Osteocyte (in vitro differentiated cells): ENCODE measurements at regions not wholly inside any gene's neighbourhood (a gene's known extent, or its start where the extent isn't known, plus 50 kb on each side); places are given as distances from the start of the nearest gene placed in this dataset.

Source experiments
- DNase-seq: peaks from one replicate; pipeline ENCODE4 v3.0.0; 2021; ENCODE audit warnings: mixed read lengths; ENCODE audit not compliant: unreplicated experiment; ENCODE audit errors: extremely low spot score
- H3K27ac Mint-ChIP-seq: one replicate; pipeline ENCODE4 v1.8.0; 2021; ENCODE audit warnings: mild to moderate bottlenecking, mixed read lengths; ENCODE audit not compliant: unreplicated experiment
- H3K27me3 Mint-ChIP-seq: one replicate; pipeline ENCODE4 v1.8.0; 2021; ENCODE audit warnings: mixed read lengths; ENCODE audit not compliant: unreplicated experiment
- H3K36me3 Mint-ChIP-seq: one replicate; pipeline ENCODE4 v1.8.0; 2021; ENCODE audit warnings: mixed read lengths; ENCODE audit not compliant: unreplicated experiment
- H3K4me1 Mint-ChIP-seq: one replicate; pipeline ENCODE4 v1.8.0; 2021; ENCODE audit warnings: mixed read lengths; ENCODE audit not compliant: unreplicated experiment
- H3K4me3 Mint-ChIP-seq: one replicate; pipeline ENCODE4 v1.8.0; 2021; ENCODE audit warnings: mild to moderate bottlenecking, moderate library complexity, mixed read lengths; ENCODE audit not compliant: unreplicated experiment
- H3K9me3 Mint-ChIP-seq: one replicate; pipeline ENCODE4 v1.8.0; 2021; ENCODE audit warnings: mixed read lengths; ENCODE audit not compliant: unreplicated experiment
- TF ChIP-seq, protein P1 (sequence below): fragments of 200-600 bp; sonication (generic); IDR thresholded peaks from 2 replicates; pipeline ENCODE4 v1.5.0; 2021; ENCODE audit warnings: antibody characterized with exemption, mild to moderate bottlenecking, moderate library complexity

DNA sequence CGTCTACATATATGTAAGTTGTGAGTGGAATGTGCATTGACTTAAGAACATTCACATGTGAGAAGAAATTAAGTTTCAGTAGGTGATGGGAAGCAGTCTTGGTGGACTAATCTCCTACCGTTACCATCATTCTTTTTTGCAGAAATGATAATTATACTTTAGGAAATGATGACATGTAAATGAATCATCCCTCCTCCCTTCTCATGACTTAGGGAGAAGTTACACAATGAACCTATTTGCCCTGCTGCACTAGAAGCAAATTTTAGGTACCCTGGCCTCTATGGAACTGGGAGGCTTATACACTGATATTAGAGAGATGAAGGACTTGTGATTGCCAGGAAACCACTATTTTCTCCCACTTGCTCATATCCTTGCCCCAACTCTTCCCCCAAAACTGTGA, 214.2 kb downstream of the CALCRL start:
- TF ChIP-seq, protein P1, sequence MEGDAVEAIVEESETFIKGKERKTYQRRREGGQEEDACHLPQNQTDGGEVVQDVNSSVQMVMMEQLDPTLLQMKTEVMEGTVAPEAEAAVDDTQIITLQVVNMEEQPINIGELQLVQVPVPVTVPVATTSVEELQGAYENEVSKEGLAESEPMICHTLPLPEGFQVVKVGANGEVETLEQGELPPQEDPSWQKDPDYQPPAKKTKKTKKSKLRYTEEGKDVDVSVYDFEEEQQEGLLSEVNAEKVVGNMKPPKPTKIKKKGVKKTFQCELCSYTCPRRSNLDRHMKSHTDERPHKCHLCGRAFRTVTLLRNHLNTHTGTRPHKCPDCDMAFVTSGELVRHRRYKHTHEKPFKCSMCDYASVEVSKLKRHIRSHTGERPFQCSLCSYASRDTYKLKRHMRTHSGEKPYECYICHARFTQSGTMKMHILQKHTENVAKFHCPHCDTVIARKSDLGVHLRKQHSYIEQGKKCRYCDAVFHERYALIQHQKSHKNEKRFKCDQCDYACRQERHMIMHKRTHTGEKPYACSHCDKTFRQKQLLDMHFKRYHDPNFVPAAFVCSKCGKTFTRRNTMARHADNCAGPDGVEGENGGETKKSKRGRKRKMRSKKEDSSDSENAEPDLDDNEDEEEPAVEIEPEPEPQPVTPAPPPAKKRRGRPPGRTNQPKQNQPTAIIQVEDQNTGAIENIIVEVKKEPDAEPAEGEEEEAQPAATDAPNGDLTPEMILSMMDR: no peak
- no peaks in the 10 kb centered on the region for H3K9me3 Mint-ChIP-seq
- H3K27me3 Mint-ChIP-seq: peaks cover 14% of the 10 kb centered on the region
- H3K27ac Mint-ChIP-seq: no peak overlapping the region
- no peaks in the 10 kb centered on the region for H3K36me3 Mint-ChIP-seq
- no peak overlapping the region for H3K4me3 Mint-ChIP-seq
- no peak for DNase-seq
- H3K4me1 Mint-ChIP-seq: no peaks in the 10 kb centered on the region

DNA sequence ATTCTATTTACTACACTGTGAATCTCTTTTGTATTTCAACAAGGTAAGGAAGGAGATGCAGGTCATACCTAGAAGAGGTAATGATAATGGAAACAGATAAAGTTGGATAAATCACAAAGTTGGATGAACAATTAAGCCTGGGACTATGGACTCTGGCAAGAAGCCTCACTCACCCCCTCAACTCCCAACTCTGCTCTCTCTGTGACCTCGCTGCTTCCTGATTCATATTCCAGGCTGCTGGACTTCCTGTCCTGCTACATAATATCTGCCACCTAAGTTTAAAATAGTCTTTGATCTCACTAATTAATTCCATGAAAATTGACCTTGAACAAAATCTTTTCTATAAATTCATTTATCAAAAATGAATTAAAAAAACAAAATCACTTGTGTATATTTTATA, 215.3 kb downstream of the CALCRL start:
- TF ChIP-seq, protein P1: no peak
- no peak for DNase-seq
- Mint-ChIP-seq H3K4me1 (no peaks in the 10 kb centered on the region), H3K36me3 (no peaks in the 10 kb centered on the region), H3K4me3 (no peak overlapping the region), H3K9me3 (no peaks in the 10 kb centered on the region), H3K27me3 (peaks cover 14% of the 10 kb centered on the region), H3K27ac (no peak overlapping the region)

DNA sequence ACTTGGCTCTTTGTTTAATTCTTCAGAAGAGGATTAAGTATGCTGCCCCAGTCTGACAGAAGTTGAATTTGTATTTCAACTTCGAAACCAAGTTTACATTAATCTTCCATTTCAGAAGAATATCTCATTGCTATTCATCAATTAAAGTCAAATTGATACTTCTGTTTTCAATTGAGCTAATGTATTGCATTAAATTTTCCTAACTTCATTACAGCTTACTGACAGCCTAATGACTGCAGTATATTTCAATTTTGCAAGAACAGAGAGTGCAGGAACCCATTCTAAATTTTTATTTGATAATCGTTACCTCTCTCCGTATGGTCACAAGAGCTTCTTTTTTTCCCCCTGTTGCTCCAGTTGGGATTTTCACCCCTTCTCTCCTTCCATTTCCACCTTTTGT, 218.0 kb downstream of the CALCRL start:
- H3K27ac Mint-ChIP-seq: no peak overlapping the region
- no peaks in the 10 kb centered on the region for H3K4me1 Mint-ChIP-seq
- H3K36me3 Mint-ChIP-seq: no peaks in the 10 kb centered on the region
- no peaks in the 10 kb centered on the region for H3K9me3 Mint-ChIP-seq
- TF ChIP-seq, protein P1: no peak
- peaks cover 14% of the 10 kb centered on the region for H3K27me3 Mint-ChIP-seq
- no peak for DNase-seq
- H3K4me3 Mint-ChIP-seq: no peak overlapping the region

DNA sequence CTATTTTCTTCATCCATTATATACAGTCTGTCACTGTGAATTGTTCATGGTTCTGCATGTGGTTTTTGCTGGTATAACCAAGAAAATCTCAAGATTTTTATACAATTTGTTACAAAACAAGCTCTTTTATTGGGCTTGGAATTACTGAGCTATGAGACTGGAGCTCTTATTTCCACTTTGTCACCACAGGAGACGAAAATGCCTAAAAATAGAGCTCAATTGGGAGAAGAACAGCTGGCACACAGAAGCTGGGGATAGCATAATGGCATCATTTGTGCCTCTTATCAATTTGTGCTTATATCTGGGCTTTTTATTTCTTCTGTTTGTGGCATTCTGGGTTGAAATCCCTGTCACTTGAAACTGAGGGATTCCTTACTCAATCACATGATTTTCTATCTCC, 219.1 kb downstream of the CALCRL start:
- Mint-ChIP-seq H3K36me3 (no peaks in the 10 kb centered on the region), H3K27me3 (peaks cover 14% of the 10 kb centered on the region), H3K4me3 (no peak overlapping the region), H3K9me3 (no peaks in the 10 kb centered on the region), H3K4me1 (no peaks in the 10 kb centered on the region), H3K27ac (no peak overlapping the region)
- TF ChIP-seq, protein P1: no peak
- no peak for DNase-seq

DNA sequence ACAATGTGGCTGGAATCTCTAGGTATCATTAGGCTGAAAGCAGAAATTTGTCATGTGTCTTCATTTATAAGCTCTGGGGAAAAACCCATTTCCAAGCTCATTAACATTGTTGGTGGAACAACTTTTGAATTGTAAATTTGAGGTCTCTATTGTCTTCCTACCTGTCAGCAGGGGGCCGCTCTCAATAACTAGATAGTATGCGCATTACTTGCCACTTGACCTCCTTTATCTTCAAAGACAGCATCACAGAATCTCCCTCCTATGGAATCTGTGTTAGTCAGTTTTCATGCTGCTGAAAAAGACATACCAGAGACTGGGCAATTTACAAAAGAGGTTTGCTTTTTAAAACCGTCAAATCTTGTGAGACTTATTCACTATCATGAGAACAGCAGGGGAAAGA, 223.1 kb downstream of the CALCRL start:
- no peaks in the 10 kb centered on the region for H3K4me1 Mint-ChIP-seq
- H3K27me3 Mint-ChIP-seq: no peaks in the 10 kb centered on the region
- no peak overlapping the region for H3K27ac Mint-ChIP-seq
- peaks cover 6% of the 10 kb centered on the region for H3K9me3 Mint-ChIP-seq
- TF ChIP-seq, protein P1: no peak
- no peak for DNase-seq
- no peaks in the 10 kb centered on the region for H3K36me3 Mint-ChIP-seq
- H3K4me3 Mint-ChIP-seq: no peak overlapping the region
